OCI-LY3 (cell line): ENCODE measurements at regions not wholly inside any gene's neighbourhood (a gene's known extent, or its start where the extent isn't known, plus 50 kb on each side); places are given as distances from the start of the nearest gene placed in this dataset.

Experiments used
- EZH2phosphoT487 ChIP-seq: fragments of 200-600 bp; shearing (Covaris generic); IDR thresholded peaks from 2 replicates; pipeline ENCODE4 v1.6.1; 2018; ENCODE audit warnings: antibody characterized with exemption, mixed run types, low read depth
- TF ChIP-seq, protein P1 (sequence below): fragments of 200-600, 300-600 bp; sonication (generic); IDR thresholded peaks from 2 replicates; pipeline ENCODE4 v1.5.1; 2014; ENCODE audit warnings: antibody characterized with exemption, low read length, low read depth

DNA sequence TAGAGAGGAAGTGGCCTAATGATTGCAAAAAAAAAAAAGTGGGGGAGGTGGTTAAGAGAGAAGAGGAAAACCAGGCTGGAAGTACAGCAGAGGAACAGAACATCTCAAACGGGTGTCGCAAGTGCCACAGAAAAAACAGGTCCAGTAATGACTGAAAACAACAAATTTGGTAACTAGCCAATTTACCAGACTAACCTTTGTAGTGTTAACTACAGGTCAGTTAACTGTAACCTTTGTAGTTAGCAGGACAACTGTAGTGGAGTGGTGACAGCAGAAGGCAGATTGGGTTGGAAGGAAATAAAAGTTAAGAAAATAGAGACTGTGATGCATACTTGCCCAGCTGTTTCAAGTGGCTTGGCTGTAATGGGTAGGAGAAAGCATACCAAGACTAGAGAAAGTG, 91.4 kb upstream of the CHST9 start:
- TF ChIP-seq, protein P1, sequence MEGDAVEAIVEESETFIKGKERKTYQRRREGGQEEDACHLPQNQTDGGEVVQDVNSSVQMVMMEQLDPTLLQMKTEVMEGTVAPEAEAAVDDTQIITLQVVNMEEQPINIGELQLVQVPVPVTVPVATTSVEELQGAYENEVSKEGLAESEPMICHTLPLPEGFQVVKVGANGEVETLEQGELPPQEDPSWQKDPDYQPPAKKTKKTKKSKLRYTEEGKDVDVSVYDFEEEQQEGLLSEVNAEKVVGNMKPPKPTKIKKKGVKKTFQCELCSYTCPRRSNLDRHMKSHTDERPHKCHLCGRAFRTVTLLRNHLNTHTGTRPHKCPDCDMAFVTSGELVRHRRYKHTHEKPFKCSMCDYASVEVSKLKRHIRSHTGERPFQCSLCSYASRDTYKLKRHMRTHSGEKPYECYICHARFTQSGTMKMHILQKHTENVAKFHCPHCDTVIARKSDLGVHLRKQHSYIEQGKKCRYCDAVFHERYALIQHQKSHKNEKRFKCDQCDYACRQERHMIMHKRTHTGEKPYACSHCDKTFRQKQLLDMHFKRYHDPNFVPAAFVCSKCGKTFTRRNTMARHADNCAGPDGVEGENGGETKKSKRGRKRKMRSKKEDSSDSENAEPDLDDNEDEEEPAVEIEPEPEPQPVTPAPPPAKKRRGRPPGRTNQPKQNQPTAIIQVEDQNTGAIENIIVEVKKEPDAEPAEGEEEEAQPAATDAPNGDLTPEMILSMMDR, result no peak
- TF ChIP-seq EZH2phosphoT487, result no peak
